ENCODE measurements at regions not wholly inside any gene's neighbourhood (a gene's known extent, or its start where the extent isn't known, plus 50 kb on each side); places are given as distances from the start of the nearest gene placed in this dataset.

DNA sequence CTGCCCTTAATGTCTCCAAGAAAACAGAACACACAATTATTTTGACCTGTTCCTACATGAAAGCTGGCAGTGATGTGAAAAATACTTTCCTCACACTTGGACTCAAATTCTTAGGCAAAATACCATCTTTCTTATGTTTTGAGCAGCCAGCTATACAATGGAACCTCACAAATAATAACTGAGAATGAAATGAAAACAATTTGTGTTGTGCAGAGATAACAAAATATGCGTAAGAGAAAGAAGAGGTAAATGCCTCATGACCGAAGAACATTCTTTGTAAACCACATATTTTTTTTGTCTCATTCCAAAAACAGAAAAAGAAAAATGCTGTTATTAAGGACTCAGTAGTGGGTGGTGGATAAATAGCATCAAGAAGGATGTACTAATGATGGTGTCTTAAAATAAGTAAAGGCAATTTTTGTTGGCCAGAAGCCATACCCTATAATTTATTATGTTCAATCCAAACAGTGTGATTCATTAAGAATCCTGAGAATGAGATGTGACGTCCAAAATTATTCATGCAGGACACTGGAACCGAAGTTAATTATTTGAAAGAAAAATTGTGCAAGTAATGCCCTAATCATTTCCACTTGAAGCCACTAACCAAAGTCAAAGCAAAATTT lies 193.0 kb upstream of the NETO1 start (continued):
- TF ChIP-seq, protein P1, sequence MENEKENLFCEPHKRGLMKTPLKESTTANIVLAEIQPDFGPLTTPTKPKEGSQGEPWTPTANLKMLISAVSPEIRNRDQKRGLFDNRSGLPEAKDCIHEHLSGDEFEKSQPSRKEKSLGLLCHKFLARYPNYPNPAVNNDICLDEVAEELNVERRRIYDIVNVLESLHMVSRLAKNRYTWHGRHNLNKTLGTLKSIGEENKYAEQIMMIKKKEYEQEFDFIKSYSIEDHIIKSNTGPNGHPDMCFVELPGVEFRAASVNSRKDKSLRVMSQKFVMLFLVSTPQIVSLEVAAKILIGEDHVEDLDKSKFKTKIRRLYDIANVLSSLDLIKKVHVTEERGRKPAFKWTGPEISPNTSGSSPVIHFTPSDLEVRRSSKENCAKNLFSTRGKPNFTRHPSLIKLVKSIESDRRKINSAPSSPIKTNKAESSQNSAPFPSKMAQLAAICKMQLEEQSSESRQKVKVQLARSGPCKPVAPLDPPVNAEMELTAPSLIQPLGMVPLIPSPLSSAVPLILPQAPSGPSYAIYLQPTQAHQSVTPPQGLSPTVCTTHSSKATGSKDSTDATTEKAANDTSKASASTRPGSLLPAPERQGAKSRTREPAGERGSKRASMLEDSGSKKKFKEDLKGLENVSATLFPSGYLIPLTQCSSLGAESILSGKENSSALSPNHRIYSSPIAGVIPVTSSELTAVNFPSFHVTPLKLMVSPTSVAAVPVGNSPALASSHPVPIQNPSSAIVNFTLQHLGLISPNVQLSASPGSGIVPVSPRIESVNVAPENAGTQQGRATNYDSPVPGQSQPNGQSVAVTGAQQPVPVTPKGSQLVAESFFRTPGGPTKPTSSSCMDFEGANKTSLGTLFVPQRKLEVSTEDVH (IDR thresholded peaks at IDR 0.05; ENCODE audit: low read depth, partially characterized antibody), result no peak
- TF ChIP-seq, protein P2, sequence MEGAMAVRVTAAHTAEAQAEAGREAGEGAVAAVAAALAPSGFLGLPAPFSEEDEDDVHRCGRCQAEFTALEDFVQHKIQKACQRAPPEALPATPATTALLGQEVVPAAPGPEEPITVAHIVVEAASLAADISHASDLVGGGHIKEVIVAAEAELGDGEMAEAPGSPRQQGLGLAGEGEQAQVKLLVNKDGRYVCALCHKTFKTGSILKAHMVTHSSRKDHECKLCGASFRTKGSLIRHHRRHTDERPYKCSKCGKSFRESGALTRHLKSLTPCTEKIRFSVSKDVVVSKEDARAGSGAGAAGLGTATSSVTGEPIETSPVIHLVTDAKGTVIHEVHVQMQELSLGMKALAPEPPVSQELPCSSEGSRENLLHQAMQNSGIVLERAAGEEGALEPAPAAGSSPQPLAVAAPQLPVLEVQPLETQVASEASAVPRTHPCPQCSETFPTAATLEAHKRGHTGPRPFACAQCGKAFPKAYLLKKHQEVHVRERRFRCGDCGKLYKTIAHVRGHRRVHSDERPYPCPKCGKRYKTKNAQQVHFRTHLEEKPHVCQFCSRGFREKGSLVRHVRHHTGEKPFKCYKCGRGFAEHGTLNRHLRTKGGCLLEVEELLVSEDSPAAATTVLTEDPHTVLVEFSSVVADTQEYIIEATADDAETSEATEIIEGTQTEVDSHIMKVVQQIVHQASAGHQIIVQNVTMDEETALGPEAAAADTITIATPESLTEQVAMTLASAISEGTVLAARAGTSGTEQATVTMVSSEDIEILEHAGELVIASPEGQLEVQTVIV (IDR thresholded peaks at IDR 0.05; ENCODE audit: borderline replicate concordance, partially characterized antibody), result no peak
- TF ChIP-seq, protein P3, sequence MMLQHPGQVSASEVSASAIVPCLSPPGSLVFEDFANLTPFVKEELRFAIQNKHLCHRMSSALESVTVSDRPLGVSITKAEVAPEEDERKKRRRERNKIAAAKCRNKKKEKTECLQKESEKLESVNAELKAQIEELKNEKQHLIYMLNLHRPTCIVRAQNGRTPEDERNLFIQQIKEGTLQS (IDR thresholded peaks at IDR 0.05; ENCODE audit: borderline replicate concordance, extremely low read depth, low read depth, low read length), result no peak

DNA sequence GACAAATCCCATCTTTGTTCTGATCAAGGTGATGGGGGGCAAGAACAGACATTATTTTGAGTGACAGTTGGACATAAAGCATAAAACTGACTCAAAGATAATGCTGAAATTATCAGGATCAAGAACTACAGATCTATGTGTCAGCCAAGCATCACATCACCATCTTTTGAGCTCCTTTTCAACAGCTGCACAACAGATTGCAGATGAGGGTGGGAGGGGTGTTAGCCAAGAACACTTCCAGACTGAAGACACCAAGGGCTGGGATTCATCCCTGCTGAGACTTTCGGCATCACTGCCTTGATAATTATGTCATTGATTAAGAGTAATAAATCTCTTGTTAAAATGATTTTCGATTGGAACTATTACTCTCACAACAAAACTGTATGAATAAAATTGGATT lies 191.5 kb upstream of the NETO1 start:
- FAIRE-seq (no peak), ATAC-seq (no peak), DNase-seq (ENCODE audit: low read depth, low spot score) (no peak)
- Histone ChIP-seq H3K27ac (ENCODE audit: control insufficient read depth, insufficient read depth) (no peak overlapping the region), H3K27me3 (replicated peaks in 1 of 2; ENCODE audit: control insufficient read depth in 2 of 2, insufficient read depth in 2 of 2, low read length in 1 of 2) (no peaks in the 10 kb centered on the region), H3K4me1 (ENCODE audit: control insufficient read depth, insufficient read depth, low read length) (no peaks in the 10 kb centered on the region), H3K36me3 (ENCODE audit: control insufficient read depth in 2 of 2, insufficient read depth in 2 of 2, low read length in 1 of 2) (no peaks in the 10 kb centered on the region), H4K20me1 (ENCODE audit: control insufficient read depth, insufficient read depth) (no peaks in the 10 kb centered on the region), H2AFZ (ENCODE audit: control insufficient read depth, low read depth, low read length) (no peak overlapping the region; the same call in 1 of the 2 replicates), H3K9me3 (replicated peaks; ENCODE audit: control insufficient read depth, insufficient read depth, low read length) (no peaks in the 10 kb centered on the region), H3K79me2 (ENCODE audit: control insufficient read depth, insufficient read depth, low read length) (no peaks in the 10 kb centered on the region), H3K4me3 (no peak overlapping the region), H3K9ac (ENCODE audit: control insufficient read depth, insufficient read depth, low read length) (no peak overlapping the region), H3K4me2 (ENCODE audit: control insufficient read depth, insufficient read depth) (no peak overlapping the region)
- ChIA-PET POLR2A (no interaction called here), SMC1A (ENCODE audit: uncharacterized antibody, unreplicated experiment) (interaction anchor here (0.6 to 1.3 kb wide), 3 partner anchors 9 to 126 kb away, joined by 3 to 4 read pairs (median 3); no protein-coding TSS in a partner anchor), CTCF (no interaction called here), RAD21 (ENCODE audit: unreplicated experiment) (no interaction called here)
- intact Hi-C loops (cut with micrococcal nuclease; ENCODE audit: unreplicated experiment), result no loop called here
- BruUV-seq (replicated peaks), result no TSS peak
- in situ Hi-C loops (cut with MboI), result no loop called here
- 50% methylated on average over 2 of the region's 2 CpGs for WGBS (ENCODE audit: insufficient coverage, insufficient replicate concordance, low lambda C conversion rate, missing lambda C conversion rate)
- TF ChIP-seq RFX5 (IDR thresholded peaks at IDR 0.05; ENCODE audit: low read depth, low read length) (no peak), TCF7 (IDR thresholded peaks at IDR 0.05; ENCODE audit: borderline replicate concordance) (no peak), CBX5 (IDR thresholded peaks at IDR 0.05; ENCODE audit: low read depth) (no peak), CREB1 (IDR thresholded peaks at IDR 0.05; ENCODE audit: low read depth) (no peak), NFIC (IDR thresholded peaks at IDR 0.05; ENCODE audit: low read depth, low read length) (no peak), RELA (IDR thresholded peaks at IDR 0.05; ENCODE audit: borderline replicate concordance, partially characterized antibody) (no peak)
- TF ChIP-seq, protein P4, sequence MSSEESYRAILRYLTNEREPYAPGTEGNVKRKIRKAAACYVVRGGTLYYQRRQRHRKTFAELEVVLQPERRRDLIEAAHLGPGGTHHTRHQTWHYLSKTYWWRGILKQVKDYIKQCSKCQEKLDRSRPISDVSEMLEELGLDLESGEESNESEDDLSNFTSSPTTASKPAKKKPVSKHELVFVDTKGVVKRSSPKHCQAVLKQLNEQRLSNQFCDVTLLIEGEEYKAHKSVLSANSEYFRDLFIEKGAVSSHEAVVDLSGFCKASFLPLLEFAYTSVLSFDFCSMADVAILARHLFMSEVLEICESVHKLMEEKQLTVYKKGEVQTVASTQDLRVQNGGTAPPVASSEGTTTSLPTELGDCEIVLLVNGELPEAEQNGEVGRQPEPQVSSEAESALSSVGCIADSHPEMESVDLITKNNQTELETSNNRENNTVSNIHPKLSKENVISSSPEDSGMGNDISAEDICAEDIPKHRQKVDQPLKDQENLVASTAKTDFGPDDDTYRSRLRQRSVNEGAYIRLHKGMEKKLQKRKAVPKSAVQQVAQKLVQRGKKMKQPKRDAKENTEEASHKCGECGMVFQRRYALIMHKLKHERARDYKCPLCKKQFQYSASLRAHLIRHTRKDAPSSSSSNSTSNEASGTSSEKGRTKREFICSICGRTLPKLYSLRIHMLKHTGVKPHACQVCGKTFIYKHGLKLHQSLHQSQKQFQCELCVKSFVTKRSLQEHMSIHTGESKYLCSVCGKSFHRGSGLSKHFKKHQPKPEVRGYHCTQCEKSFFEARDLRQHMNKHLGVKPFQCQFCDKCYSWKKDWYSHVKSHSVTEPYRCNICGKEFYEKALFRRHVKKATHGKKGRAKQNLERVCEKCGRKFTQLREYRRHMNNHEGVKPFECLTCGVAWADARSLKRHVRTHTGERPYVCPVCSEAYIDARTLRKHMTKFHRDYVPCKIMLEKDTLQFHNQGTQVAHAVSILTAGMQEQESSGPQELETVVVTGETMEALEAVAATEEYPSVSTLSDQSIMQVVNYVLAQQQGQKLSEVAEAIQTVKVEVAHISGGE (CRISPR knock-in tag; IDR thresholded peaks at IDR 0.05), result no peak
- TF ChIP-seq, protein P5, sequence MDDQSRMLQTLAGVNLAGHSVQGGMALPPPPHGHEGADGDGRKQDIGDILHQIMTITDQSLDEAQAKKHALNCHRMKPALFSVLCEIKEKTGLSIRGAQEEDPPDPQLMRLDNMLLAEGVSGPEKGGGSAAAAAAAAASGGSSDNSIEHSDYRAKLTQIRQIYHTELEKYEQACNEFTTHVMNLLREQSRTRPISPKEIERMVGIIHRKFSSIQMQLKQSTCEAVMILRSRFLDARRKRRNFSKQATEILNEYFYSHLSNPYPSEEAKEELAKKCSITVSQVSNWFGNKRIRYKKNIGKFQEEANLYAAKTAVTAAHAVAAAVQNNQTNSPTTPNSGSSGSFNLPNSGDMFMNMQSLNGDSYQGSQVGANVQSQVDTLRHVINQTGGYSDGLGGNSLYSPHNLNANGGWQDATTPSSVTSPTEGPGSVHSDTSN (IDR thresholded peaks at IDR 0.05; ENCODE audit: insufficient replicate concordance, low read depth, low read length), result no peak
